Femur (tissue), 1 donor: ENCODE measurements at regions not wholly inside any gene's neighbourhood (a gene's known extent, or its start where the extent isn't known, plus 50 kb on each side); places are given as distances from the start of the nearest gene placed in this dataset.
"Not testable (repeated sequence)": the region's sequence is repeated elsewhere in the genome, so short reads cannot be mapped to it uniquely, and the experiment has no call there.

Source experiments
- DNase-seq: peaks from one replicate; pipeline ENCODE4 v3.0.0-alpha.2; 2017

DNA sequence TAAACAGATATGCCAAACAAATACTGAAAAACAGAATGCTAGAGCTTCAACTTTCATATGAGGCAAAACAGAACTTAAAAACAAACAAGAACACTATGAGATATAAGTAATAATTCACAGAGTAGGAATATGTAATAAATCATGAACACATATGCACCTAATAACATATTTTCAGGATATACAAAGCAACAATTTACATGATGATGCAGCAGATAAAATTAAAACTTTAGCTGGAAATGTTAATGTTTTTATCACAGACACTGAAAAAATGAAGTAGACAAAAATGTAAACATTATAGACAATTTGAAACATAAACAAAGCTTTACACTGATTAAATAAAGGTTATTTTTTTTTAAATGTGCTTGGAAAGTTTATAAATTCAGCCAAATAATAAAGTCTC, 443.1 kb upstream of the NFIA start:
- DNase-seq: no peak

DNA sequence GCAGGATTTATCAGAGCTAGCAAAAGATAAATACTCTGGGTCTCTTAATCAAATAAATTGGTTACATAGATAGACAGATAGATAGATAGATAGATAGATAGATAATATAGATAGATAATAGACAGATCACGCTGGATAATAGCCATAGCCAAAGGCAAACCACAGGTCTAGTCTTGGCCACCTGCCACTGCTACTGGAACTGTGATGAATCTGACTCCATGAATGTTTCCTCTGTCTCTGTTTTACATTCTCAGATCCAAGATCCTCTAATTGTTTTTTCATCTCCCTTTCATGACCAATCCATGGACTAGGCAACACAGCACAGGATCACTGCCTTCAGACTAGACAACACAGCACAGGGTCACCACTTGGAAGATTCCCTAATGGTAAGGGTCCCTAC, 444.7 kb upstream of the NFIA start:
- DNase-seq: no peak

DNA sequence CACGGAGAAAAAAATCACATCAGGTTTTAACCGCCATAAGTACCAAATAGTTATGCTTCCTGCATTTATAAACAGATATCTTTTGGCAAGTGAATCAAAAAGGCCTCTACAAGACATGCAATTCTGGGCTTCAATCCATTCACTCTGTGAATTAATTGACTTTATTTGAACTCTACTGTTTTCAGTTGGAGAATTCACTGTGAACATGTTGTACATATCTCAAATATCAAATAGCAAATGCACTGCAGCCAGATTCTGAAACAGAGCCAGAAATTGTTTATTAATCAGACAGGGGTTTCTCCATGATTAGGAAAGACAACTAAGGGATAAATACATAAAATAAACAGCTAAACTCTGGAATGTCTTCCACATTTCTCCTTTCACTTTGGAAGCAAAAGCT, 445.4 kb upstream of the NFIA start:
- no peak for DNase-seq

DNA sequence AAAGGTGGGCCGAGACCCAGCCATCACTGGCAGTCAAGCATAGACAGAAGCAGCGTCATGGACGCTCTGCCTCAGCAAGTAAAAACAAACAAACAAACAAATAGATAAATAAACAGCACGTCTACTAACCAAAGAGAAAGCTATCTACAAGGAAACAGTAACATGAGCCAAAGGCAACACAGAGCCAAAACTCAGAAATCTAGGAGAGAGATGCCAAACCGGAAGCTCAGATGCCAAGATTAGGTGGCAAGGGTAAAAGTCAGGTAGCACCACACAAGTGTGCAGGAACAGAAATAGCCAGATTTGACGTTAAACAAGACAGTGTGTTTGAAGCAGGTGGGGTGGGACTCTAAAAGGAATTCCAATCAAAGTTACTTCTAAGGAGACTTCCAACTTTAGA, 448.3 kb upstream of the NFIA start:
- DNase-seq: no peak

DNA sequence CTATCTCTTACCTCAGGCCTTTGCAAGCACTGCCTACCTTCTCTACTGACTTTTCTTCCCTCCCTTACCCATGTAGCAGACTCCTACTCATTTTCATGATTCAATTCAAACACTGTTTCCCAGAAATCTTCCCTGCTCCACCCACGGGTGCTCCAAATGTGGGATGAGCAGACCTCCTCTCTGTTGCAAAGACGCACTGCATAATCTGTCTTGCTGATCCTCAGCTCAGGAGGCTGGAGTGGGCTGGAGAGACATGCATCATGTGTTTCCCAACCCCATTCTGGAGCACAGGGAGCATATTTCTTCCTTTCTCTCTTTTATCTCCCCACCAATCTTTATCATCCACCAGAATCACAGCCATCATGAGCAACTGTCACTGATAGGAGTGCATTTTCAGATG, 459.9 kb upstream of the NFIA start:
- DNase-seq: no peak

DNA sequence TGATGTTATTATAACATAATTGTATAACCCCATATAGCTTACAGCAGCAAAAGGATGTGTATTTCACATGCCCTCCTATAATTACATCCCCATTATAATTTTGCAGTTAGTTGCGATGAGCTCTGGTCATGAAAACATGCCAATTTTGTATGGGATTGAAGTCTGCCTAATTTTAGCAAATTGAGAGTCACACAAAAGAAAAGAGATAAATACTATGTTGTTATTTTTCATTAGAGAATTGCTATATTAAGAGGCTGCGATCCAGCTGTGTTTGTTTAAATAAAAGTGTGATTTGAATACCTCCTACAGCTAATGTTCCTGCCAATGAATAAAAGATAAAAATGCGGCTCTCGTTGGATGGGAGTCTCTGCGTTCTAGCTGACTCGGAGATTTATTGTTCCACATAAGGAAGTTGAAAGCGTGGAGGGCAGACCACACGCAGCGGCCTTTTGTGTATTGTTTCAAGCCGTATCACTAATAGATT, 461.0 kb upstream of the NFIA start:
- no peak for DNase-seq

DNA sequence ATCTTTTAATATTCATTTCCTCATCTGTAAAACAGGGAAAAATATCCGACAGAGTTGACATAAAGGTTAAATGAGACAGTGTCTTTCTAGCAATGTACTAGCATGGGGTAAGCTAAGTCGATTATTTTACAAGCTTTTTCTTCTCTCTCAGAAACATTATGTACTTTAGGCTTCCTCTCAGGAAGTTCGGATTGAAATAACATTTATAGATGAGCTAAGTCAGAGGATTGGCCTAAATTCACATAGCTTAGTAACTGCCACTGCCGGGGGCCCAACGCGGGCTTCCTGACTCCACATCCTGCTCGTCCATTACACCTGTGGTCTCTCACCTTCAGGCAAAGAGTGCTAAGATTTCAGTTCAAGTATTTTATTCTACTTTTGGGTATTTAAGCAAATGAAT, 462.3 kb upstream of the NFIA start:
- DNase-seq: peak; percentile 32

DNA sequence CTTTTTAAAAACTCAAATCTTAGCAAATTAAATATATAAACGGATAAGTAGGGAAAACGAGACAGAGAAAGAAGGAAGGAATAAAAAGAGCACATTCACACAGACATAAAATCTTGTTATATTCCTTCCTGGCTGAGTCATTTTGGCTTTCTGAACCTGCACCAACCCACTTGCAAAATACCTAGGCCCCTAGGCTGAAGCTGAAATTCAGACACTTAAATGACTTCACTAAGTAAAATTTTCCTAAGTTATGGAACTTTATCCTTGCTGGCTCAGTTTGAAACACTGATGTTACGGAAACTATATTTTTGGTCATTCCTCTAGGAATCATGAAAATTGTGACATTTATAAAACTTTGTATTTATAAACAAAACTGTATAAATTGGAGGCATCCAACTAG, 462.8 kb upstream of the NFIA start:
- no peak for DNase-seq

DNA sequence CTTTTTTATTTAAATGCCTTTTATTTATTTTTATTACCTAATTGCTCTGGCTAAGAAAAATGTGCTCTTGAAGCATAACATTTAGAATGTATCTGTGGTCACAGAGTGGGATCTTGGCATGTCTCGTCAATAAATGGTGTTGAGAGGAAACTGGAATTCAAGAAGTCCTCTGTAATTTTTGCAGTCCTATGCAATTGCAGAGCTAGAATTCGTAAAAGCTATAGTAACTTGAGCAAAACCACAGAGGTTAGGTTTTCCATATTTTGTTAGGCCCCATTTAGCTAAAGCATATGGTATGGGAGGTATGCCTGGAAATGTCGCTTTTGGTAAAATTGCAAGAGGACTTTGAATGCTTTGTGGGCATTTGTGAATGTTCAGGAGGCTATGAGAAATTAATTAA, 466.7 kb upstream of the NFIA start:
- DNase-seq: no peak

DNA sequence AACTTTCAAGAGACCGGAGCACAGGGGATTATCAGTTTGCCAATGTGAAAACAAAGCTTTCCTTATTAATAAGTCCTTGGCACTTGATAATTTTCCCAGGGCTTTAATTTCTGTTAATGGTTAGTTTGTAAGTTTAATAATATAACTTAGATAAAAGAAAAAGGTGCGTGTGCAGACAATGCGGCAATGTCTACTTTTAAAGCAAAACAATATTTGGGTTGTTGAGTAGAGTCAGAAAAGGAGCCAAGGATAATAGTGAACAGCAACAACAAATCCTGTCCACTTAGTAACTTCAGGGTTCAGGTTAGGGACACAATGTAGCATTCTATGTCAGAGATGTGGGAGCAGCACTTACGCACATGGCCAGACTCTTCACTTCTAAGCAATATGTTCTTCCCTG, 469.6 kb upstream of the NFIA start:
- no peak for DNase-seq

DNA sequence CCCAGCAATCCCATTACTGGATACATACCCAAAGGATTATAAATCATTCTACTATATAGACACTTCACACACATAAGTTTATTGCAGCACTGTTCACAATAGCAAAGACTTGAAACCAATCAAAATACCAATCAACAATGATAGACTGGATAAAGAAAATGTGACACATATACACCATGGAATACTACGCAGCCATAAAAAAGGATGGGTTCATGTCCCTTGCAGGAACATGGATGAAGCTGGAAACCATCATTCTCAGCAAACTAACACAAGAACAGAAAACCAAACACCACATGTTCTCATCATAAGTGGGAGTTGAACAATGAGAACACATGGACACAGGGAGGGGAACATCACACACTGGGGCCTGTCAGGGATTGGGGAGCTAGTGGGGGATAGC, 475.4 kb upstream of the NFIA start:
- not testable (repeated sequence) for DNase-seq

DNA sequence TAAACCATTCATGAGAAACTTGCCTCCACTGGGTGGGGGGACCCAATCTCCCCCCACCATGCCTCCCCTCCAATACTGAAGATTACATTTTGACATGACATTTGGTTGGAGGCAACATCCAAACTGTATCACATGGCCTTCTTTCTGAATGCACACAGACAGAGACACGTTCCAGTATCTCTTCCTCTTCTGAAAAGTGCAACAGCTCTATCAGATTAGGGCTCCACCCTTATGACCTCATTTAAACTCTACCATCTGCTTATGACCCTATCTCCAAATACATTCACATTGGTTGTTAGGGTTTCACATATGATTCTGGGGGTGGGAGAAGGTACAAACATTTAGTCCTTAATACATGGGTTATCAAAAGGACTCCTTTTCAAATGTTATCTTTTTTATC, 481.8 kb upstream of the NFIA start:
- no peak for DNase-seq

DNA sequence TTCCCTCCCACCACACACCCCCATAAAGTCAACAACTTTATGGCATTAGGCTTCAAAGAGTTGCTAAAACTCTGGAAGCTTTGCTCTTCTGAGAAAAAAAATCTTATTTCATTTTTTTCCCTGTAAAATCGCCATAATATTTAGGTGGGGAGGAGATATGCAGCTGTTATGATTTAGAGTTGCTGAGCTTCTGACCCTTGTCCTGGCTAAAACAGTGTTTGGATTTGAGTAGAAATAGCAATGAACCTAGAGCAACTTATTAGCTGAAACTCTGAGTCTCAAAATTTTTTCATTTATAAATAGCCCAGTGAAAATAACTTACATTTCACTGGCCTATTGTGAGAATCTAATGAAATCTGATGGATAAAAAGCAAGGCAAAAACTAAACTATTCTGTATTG, 482.8 kb upstream of the NFIA start:
- DNase-seq: no peak

DNA sequence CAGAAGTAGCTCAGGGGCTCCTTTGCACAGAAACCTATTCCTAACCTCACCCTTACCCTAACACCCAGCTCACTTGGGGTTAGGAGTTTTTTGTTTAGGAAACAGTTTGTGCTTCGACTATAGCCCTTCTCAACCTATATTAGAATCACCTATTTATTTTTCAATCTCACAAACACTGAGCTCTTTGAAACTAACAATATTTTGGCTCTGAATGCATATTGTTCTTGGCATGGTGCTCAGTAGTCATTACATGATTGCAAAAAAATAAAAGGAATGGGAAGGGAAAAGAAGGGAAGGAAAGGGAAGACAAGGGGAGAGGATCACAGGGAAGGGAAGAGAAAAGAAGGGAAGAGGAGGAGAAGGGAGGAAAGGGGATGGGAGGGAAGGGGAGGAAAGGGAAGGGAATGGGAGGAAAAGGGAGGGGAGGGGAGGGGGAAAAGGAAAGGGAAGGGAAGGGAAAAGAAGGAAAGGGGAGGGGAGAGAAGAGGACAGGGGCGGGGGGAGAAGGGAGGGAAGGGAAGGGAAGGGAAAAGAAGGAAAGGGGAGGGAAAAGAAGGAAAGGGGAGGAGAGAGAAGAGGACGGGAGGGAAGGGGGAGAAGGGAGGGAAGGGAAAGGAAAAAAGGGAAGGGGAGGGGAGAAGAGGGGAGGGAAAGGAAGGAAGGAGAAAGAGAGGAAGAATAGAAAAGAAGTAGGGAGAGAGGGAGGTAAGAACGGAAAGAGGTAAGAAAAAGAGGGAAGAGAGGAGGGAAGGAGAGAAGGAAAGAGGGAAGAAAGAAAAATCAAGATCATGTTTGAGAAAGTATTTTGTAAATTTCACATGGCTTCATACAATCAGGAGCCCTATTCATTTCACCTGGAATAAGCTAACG, 484.1 kb upstream of the NFIA start:
- DNase-seq: no peak

DNA sequence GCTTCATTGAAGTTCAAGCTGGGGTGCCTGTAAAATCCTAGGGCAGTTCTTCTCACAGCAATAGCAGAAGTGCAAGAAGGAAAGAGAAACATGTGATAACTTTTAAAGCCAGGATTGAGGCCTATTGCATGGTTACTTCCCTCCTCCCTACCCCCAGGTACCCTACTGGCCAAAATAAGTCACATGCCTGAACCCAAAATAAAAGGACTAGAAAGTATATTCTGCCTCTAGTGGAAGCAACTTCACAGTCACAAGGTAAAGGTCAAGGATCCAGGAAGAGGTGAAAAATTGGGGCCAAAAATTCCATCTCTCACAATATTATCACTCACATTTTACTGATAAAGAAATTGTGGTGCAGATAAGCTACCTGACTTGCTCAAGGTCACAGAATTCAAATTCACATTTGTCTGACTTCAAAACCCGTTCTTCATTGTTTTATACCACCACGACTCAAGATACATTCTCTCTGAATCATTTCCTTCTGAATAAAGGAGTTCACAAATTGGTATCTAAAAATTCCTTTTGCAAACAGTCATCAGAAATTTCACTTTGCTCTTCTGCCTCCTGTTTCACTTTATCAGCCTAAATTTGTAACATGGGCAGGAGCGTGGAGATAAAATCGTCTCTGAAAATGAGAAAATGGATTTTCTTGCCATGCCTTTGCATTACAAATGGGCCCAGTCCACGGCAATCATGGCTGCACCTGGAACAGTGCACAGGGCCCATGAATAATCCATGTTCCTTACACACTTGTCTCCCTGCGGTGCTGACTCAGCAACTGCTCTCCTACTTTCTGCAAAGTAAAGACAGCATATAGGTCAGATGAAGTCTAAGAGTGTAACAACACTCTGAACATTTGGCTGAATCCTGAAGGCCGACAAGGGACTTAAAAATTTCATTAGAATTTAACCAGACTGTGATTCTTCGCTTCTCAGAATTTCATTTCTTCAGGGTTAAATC, 485.3 kb upstream of the NFIA start:
- DNase-seq: no peak

DNA sequence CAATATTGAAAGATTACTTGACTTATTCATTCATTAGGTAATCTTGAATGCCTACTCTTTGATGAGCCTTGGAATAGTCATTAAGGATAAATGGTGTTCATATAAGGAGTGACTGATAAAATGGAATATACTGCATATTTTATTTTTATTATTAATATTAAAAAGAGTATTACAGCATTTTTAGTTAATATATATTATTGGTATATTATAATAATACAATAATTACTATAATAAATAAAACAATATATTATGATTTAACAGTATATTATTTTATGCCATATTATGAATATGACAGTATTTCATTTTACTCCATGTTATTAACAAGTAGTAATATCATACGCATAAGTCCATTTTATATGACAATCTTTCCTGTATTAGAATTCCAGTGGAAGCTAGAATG, 490.8 kb upstream of the NFIA start:
- no peak for DNase-seq

DNA sequence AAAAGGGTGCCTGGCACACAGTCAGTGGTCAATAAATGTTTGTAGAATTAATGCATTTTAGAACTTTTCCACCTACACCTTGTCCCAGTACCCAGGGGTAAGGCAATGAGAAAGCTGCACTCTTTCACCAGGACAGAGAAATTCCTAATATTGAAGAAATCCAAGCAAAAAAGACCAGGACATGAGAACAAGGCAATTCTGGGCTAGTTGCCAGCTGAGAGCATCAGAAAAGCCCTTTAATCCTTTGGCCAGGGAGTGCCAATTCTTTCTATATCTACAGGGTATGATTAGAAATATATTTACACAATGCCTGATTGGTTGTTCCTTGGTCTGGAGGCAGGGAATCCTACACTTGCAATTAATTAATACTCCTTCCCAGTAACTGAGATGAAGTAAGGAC, 492.4 kb upstream of the NFIA start:
- DNase-seq: peak; percentile 24

DNA sequence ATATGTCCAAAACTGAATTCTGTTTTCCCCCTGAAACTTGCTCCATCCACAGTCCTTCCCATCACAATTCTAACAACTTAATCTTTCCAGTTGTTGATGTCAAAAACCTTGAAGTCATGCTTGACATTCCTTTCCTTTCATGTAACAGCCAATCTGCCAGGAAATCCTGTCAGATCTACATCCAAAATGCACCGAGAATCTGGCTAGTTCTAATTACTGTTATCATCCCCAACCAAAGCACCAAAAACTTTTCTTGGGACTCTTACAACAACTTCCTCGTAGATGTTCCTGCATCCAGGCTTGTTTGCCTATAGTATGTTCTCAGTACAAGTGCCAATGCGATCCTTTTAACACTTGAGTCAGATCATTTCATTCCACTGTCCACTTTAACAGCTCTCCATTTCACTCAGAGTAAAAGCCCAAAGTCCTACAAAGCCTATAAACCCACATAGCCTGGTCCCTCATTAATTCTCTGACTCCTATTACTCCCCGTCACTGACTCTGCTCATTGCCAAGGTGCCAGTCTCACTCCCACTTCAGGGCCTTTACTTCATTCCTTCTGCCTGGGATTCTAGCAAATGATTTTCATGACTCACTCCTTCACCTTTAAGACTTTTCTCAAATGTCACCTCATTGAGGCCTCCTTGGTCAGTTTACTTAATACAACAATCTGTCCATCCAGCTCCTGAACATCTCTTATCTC, 493.2 kb upstream of the NFIA start:
- DNase-seq: no peak

DNA sequence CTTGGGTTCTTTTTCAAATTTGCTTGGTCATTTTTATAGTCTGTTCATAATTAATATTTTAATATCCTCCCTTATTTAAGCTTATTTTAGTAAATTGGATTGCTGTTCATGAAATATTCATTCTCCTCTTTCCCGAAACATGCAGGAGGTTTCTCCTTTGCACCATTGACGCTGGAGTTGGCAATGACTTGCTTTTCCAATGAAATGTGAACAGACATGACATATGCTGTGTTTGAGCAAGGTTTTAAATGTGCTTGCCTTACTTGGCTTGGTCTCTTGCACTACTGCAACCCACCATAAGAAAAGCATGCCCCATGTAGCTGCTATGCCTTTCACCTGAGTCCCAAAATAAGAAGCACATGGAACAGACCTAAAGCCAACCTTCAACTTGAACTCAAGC, 498.0 kb upstream of the NFIA start:
- DNase-seq: no peak

DNA sequence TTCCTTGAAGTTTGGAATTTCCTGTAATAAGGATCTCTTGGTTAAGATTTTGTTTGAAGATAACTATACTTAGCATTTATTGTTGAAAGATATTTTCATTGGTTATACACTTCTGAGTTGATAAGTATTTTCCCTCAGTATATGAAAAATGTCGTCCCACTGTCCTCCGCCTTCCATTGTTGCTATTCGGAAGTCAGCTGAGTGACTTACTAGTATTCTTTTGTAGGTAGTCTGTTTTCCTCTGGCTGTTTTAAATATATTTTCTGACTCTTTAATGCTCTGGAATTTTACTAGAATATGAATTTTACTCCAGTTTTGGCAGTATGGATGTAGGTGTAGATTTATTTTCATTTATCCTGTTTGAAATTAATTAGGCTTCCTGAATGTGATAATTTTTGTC, 498.7 kb upstream of the NFIA start:
- DNase-seq: no peak

DNA sequence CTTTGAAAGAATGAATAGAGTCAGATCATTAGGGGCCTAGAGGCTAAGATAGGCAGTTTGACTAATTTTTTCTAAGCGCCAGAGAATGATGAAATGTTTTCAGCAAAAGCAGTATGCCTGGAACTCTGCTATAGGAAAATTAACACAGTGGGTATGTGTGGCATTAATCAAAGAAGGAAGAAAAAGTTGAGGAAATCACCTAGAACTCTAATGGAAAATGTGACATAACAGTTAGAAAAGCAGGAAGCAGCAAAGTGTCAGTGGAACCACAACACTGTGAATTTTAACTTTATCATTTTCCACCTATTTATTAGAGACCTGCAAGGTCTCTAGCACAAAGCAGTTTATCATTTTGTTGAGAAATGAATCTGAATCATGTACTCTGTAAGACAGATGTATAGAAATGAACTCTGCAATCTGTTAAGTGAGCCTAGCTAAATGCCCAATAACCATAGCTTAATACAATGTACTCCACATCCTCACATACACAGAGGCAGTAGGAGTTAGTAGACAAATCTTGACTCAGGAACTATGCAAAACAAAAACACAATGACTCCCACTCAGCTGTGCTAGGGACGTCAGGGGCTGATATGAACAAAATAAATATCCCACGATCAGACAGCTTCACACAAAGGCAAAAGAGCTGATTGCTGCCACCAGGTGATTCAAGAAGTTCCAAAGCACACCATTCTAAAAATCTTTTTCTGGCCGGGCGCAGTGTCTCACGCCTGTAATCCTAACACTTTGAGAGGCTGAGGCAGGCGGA, 500.7 kb upstream of the NFIA start:
- no peak for DNase-seq

DNA sequence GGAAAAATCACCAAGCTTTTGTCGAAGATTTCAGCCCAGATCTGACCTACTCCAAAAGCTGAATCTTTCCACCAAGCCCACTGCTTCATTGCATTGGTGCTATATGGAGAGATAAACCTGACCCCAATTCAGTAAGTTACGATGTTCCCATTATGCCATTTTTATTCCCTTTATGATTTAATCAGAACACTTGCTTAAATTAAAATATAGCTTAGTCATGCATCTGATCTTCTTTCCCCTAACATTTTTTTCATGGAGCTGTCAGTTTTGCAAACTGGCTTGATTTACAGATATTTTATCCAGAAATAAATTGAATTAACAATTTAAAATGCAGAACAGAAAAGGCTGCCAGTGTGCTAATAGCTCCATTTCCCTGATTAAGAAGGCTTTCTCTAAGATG, 503.5 kb upstream of the C1orf87 start:
- no peak for DNase-seq
